ENCODE measurements at regions not wholly inside any gene's neighbourhood (a gene's known extent, or its start where the extent isn't known, plus 50 kb on each side); places are given as distances from the start of the nearest gene placed in this dataset.

DNA sequence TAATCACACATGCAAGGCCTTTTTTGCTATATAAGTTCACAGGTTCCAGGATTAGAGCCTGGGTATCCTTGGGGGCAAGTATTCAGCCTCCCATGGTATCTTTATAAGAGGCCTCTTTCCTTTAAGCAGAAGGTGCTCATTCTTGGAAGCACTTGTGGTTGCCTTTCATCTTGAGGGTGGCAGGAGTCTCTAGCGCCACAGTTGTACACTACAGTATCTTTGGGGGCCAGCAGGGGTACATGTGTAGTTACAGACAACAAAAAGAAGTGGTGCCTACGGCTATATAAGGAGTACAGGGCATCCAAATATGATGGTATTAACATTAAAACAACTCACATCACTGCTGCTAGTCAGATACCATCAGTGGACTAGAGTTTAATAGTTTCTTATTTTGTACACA, 62.1 kb downstream of the CCR1 start:
- TF ChIP-seq EP300 (IDR thresholded peaks at IDR 0.05) = no peak
- TF ChIP-seq POLR2A (IDR thresholded peaks at IDR 0.05) = no peak
- TF ChIP-seq POLR2AphosphoS5 (IDR thresholded peaks at IDR 0.05) = no peak
- TF ChIP-seq, protein P1, sequence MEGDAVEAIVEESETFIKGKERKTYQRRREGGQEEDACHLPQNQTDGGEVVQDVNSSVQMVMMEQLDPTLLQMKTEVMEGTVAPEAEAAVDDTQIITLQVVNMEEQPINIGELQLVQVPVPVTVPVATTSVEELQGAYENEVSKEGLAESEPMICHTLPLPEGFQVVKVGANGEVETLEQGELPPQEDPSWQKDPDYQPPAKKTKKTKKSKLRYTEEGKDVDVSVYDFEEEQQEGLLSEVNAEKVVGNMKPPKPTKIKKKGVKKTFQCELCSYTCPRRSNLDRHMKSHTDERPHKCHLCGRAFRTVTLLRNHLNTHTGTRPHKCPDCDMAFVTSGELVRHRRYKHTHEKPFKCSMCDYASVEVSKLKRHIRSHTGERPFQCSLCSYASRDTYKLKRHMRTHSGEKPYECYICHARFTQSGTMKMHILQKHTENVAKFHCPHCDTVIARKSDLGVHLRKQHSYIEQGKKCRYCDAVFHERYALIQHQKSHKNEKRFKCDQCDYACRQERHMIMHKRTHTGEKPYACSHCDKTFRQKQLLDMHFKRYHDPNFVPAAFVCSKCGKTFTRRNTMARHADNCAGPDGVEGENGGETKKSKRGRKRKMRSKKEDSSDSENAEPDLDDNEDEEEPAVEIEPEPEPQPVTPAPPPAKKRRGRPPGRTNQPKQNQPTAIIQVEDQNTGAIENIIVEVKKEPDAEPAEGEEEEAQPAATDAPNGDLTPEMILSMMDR (IDR thresholded peaks at IDR 0.05) = no peak

All from gastroesophageal sphincter (tissue), 3 donors.